NCI-H2171 treated with DMSO at 0.1 percent for 48 hours (cell line): ENCODE measurements at regions not wholly inside any gene's neighbourhood (a gene's known extent, or its start where the extent isn't known, plus 50 kb on each side); places are given as distances from the start of the nearest gene placed in this dataset.

Experiments
- DNase-seq: peaks from one replicate; lab custom pipeline; 2025; lab: John Stamatoyannopoulos, UW

DNA sequence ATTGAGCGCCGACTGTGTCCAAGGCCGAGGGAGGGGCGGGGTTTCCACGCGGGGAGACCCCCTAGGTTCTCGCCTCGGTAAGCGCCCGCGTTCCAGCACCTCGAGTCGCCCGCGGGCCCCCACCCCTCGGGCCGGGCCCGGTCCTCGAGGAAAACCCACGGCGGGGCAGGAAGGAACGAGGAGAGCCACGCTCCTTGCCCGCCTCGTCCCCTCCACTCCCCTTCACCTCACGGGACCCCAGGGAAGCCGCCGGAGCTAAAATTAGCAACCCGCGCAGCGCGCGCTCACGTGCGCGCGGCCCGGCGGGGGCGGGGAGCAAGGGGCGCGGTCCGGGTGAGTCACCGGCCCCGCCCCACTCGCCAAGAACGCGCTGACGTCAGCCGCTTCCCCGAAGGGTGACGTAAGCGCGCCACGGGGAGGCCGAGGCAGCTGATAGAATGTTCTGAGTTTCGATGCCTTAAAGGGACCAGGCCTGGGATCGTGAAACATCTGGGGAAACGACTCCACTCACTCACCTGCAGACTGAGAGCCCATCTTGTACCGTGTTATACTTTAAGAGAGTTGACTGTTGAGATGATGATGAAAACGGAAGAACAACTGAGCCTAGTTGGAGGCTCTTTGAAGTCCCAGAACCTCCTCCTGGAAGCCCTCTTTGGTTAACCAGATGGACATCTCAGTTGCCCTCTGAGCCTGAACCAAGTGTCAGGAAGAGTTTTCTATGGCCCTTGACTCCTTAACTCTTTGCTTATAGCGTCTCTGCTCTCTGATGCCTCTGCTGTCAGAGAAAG is 49.7 kb upstream of the ATF3 start:
- DNase-seq: peak; percentile 88
